GM18519 (cell line): ENCODE measurements at regions not wholly inside any gene's neighbourhood (a gene's known extent, or its start where the extent isn't known, plus 50 kb on each side); places are given as distances from the start of the nearest gene placed in this dataset.

Experiments used
- ATAC-seq: cut with Tn5 transposase; IDR thresholded peaks from one replicate; pipeline ENCODE4 v1.9.1; 2021; ENCODE audit warnings: mild to moderate bottlenecking, moderate library complexity; ENCODE audit not compliant: unreplicated experiment, low FRiP score

- no peak for ATAC-seq
Measured at GRCh38 chr6:9634776-9635175, 780.1 kb downstream of the TFAP2A start.

- ATAC-seq, result no peak
Measured at GRCh38 chr6:9632026-9632425, 782.8 kb downstream of the TFAP2A start.

- no peak for ATAC-seq
Measured at GRCh38 chr6:9628819-9629218, 786.1 kb downstream of the TFAP2A start.

DNA sequence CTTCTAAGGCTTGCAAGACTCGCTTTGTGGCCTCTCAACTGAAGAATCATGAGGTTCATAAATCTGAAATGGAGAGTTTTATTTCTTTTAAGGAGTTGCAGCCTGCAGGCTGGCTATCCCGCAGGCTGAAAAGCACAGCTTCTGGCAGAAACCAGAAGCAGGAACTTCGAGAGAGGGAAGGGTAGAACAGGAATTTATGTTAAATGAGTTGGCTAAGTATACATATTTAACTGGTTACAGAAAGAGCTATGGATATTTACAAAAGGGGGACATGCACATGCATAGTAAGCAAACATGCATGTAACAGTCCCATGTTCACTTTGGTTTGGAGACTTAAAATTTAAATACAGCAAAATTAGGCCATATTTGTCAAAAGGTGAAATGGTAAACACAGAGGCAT is 787.0 kb downstream of the TFAP2A start:
- ATAC-seq, result no peak

GRCh38 chr6:9623985-9624384 is 790.9 kb downstream of the TFAP2A start:
- no peak for ATAC-seq

- ATAC-seq, result no peak
Measured at GRCh38 chr6:9623228-9623832, 791.5 kb downstream of the TFAP2A start.

DNA sequence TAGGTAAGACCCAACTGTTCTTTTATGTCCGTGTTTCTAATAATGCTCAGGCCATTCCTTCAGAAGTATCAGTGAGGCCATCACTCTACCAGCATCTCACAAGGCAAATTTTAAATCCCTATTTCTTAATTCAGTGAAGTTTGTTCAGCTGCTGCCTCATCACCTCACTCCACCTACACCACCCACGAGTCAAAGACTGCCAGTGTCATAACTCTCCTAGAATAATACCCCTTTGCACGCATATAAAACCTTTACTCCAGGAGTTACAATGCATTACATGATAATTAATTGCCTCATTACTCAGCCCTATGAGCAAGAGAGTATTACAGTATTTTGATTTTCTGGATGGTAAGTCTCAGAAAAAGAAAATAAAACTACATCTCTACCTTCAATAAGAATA is 793.6 kb downstream of the TFAP2A start:
- no peak for ATAC-seq

- ATAC-seq, result no peak
Measured at GRCh38 chr6:9620687-9621086, 794.2 kb downstream of the TFAP2A start.

- ATAC-seq, result no peak
Measured at GRCh38 chr6:9620263-9620662, 794.6 kb downstream of the TFAP2A start.

- ATAC-seq, result no peak
Measured at GRCh38 chr6:9614778-9615177, 800.1 kb downstream of the TFAP2A start.

GRCh38 chr6:9612489-9612888 is 802.4 kb downstream of the TFAP2A start:
- no peak for ATAC-seq

- ATAC-seq, result no peak
Measured at GRCh38 chr6:9610620-9611415, 804.1 kb downstream of the TFAP2A start.

DNA sequence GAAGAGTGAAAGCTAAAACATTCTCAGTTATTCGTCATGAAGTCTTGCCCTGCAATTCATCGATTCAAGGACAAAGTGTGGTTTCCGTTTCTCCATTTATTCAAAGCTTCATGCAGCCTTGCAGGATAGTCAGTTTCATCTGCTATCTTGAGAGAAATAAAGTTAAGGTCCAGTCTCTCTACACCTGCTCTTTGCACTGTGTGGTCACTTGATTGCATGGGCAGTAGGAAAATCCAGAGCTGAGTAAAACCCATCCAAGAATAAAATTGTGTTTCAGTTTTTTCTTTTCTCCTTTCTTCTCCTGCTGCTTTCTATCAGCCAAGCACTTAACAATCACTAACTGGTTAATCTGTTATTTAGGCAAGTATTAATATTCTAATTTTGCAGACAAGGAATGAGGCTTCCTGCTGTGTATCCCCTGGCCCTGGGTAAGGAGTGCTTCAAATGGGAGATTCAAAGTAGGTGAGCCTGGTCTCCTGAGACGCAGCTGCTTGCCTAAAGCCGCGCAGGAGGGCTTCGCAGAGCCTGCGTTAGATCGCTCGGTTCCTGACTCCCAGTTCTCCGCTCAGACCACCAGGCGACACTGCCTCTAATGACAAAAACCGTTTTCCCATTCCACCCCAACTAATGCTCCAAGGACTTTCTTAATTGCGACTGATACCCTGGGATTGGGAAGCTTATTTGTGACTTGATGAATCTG is 808.3 kb downstream of the TFAP2A start:
- ATAC-seq, result no peak

DNA sequence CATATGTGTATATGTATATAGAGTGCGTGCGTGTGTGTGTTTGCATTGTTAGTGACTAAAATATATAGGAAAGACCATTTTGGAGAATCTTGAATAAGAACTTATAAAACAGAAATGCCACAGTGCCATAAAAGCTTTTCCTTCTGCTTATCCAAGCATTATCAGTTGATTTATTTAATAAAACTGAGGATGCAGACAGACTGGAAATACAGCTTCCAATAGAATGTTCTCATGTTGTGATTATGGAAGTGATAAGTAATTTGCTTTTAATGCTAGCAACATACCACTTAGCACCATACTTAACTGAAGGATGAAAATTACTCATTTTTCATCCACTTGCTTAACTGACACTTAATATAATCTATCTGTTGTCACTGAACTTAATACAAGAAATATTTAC is 820.1 kb downstream of the TFAP2A start:
- no peak for ATAC-seq

GRCh38 chr6:9593554-9593953 is 821.3 kb downstream of the TFAP2A start:
- no peak for ATAC-seq

DNA sequence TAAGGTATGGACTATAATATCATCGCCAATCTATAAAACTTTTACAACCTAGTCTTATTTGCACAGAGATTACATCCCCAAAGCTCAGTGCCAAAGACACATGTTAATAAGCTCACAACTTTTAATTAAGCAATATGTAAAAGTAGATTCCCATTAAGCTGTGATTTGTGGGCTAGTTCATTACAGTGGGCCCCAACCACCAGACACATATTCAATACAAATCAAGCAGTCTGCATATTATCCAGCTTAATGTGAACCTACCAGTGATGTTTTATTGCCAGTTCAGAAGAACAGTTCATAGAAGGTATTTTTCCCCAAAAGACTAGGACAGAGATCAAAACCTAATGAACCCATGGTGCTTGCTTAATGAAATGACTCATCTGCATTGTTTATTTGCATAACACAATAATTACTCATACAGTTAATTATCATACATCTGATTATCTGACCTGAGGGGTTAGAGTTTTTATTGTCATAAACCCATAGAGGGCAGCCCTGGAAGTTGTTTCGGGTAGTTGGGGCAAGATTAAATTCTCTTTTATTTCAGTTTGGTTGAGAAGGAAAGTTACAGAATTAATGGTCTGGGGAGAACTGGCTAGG is 831.0 kb downstream of the TFAP2A start:
- no peak for ATAC-seq

DNA sequence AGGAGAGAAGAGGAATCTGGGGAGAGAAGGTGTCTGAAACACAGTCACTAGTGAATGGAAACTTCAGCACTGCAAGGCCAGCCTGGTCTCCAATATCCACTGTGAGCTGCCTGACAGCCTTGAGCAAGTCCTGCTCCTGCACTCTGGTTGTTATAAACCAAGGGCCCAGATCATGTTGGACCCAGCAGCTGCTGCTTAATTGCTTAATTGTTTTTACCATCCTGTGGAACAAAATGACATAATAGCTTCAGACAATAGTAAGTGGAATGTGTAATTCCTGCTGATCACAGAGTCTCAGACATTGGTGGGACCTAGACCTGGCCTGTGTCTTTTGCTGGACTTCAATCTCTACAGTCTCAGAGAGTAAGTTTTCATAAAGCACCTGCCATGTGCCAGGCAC is 833.7 kb downstream of the TFAP2A start:
- ATAC-seq, result no peak

GRCh38 chr6:9576521-9576920 is 838.4 kb downstream of the TFAP2A start:
- ATAC-seq, result no peak

DNA sequence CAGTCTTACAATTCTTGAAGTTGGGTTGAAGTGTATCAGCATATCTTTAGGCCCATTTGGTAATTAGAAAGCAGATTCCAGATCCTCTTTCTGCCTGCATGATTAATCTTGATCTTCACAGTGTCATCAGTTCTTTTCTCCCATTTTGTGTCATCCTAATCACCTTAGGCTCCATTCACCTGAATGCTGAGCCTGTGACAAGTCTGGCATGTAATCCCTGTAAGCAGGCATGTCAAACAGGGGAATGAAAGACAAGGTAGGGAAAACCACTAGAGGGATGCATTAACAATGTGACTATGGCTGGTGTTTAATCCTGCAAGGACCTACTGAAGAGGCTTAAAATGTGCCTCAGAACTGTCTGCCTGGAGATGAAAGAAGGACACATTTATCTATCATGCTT is 848.8 kb downstream of the TFAP2A start:
- no peak for ATAC-seq

GRCh38 chr6:9564021-9564420 is 850.9 kb downstream of the TFAP2A start:
- ATAC-seq, result no peak

DNA sequence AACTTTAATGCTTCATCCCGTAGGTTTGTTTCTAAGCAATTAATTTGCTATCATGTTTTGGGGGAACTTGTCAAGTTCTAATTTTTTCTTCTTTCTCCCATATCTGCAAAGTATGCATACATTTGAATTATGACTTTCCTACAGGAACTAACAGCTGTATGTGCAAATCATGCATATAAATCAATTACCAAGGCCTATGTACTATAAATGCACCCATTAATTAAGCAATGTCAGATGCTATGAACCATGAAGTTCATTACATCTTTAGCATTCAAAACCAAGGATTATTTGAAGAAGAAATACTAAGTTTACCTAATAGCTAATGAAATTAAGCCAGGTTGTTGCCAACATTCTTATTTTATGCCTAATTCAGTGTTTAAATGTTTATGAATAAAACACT is 851.3 kb downstream of the TFAP2A start:
- ATAC-seq, result no peak
